DOHH2 (cell line): ENCODE measurements at regions not wholly inside any gene's neighbourhood (a gene's known extent, or its start where the extent isn't known, plus 50 kb on each side); places are given as distances from the start of the nearest gene placed in this dataset.

Experiments used
- CTCF ChIP-seq: fragments of 200-600 bp; sonication (generic); IDR thresholded peaks from one replicate; pipeline ENCODE4 v1.5.1; 2014; ENCODE audit warnings: antibody characterized with exemption, mild to moderate bottlenecking, low read depth, low read length; ENCODE audit not compliant: poor library complexity, severe bottlenecking
- EZH2phosphoT487 ChIP-seq: fragments of 200-600 bp; sonication (generic); IDR thresholded peaks from 2 replicates; pipeline ENCODE4 v1.6.1; 2017; ENCODE audit warnings: borderline replicate concordance, mild to moderate bottlenecking, antibody characterized with exemption, low read length, moderate library complexity, mixed read lengths

- no peak for TF ChIP-seq CTCF
- no peak for TF ChIP-seq EZH2phosphoT487
Measured at GRCh38 chr2:147365622-147366021, 479.2 kb upstream of the ACVR2A start.
